Hepatocyte (in vitro differentiated cells): ENCODE measurements at regions not wholly inside any gene's neighbourhood (a gene's known extent, or its start where the extent isn't known, plus 50 kb on each side); places are given as distances from the start of the nearest gene placed in this dataset.

Experiments
- CTCF ChIP-seq: fragments of 200-600 bp; sonication (generic); IDR thresholded peaks from 2 replicates; pipeline ENCODE4 v1.5.1; 2016; ENCODE audit warnings: antibody characterized with exemption, mild to moderate bottlenecking; ENCODE audit not compliant: poor library complexity
- EZH2 ChIP-seq: fragments of 200-600 bp; sonication (generic); IDR thresholded peaks from 2 replicates; pipeline ENCODE4 v1.6.1; 2016; ENCODE audit warnings: antibody characterized with exemption, mild to moderate bottlenecking, borderline replicate concordance

GRCh38 chr18:56510108-56510507, 128.3 kb downstream of the TXNL1 start:
- TF ChIP-seq CTCF (no peak), EZH2 (no peak)
